Activated naive CD4-positive, alpha-beta T cell (primary cell): ENCODE measurements at regions not wholly inside any gene's neighbourhood (a gene's known extent, or its start where the extent isn't known, plus 50 kb on each side); places are given as distances from the start of the nearest gene placed in this dataset.
"Not testable (repeated sequence)": the region's sequence is repeated elsewhere in the genome, so short reads cannot be mapped to it uniquely, and the experiment has no call there.

Experiments used
- DNase-seq, 4 experiments: peaks; one replicate each; lab custom pipeline; 2025; lab: John Stamatoyannopoulos, UW

DNA sequence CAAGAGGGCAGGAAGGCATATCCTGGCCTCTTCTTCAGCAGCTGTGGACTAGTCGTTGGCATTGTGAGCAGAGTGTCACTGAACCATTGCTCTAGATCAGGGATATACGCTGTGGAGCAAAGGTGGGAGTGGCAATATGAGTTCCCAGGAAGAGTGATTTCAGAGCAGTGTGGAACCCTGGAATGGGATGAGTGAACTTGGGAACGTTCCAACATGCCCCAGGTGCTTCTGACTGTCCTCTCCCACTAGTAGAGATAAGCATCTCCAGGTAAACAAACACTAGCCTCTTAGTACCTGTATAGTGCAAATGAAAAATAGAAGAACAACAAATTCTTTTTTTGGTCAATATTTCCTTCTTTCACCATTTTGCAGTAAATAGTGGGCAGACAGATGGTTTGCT, 123.6 kb upstream of the VEPH1 start:
- DNase-seq, result no peak

DNA sequence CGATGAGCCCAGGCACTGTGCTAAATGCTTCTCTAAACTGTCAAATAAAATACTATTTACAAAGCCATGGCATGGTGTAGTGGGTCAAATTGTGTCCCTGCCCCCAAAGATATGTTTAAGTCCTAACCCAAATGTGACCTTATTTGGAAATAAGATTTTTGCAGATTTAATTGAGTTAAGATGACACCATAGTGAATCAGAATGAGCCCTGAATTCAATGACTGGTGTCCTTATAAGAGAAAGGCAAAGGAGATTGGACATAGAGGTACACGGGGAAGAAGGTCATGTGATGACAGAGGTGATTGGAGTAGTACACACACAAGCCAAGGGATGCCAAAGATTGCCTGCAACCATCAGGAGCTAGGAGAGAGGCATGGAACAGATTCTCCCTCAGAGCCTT, 121.6 kb upstream of the VEPH1 start:
- no peak for DNase-seq

DNA sequence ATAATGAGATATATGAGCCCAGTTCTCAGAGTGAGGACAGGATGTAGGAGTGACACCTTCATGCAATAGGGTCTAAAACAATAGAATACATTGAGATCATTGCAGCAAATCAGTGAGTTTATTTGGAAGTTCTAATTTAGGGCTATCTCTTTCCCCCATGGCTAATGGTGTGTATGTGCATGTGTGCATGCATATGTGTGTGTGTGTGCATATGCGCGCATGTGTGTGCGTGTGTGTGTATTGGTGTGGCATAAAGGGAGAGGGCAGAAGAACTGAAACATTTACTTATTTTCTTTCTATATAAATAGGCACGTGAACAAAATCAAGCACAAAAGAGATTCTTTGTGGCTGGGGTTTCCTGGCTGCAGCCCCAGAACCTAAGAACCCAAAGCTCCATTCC, 115.7 kb upstream of the VEPH1 start:
- no peak for DNase-seq

DNA sequence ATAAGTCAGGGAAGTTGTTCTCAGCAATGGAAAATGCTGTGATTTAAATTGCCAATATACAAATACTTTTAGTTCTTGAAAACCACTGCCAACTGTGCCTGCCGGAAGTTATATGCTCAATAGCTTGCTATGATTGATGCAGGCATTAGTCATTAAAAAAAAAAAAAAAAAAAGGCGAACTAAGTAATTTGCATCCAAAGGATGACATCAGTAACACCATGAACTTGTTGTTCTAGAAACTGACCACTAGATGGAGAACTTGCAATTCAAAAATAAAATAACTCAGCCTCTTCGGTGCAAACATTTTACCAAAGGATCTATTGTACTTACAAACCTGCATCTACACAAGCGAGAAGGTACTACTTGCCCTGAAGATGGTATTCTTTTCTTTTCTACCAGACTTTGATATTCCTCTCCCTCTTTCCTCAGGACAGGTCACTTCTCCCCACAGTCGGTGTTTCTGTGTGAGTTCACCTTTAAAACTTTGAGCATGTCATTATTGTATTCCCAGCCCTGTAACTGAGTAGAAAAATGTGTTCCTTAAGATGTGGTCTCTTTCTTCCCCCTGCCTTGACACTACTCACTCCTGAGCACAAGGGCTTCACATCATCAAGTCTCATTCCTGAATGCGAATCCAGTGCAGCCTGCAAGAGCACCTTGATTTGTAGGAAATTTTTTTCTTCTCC, 115.0 kb upstream of the VEPH1 start:
- no peak for DNase-seq

DNA sequence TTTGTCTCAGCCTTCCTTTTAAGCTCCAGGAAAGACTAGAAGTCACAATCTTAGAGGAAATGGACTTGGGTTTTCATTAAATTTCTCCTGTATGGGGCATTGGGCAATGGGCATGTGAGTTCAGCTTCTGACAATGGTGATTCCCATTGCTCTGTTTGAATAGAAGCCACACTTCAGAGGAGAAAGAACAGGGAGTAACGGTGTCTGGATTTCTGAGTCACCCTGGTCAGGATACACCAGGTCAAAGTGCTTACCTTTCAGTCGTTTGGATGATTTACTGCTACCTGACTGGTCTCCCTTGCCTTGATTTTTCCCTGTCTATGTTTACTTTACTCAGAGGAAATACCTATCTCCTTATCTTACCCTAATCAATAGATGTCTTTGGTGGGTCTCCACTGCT, 111.7 kb upstream of the VEPH1 start:
- no peak for DNase-seq

DNA sequence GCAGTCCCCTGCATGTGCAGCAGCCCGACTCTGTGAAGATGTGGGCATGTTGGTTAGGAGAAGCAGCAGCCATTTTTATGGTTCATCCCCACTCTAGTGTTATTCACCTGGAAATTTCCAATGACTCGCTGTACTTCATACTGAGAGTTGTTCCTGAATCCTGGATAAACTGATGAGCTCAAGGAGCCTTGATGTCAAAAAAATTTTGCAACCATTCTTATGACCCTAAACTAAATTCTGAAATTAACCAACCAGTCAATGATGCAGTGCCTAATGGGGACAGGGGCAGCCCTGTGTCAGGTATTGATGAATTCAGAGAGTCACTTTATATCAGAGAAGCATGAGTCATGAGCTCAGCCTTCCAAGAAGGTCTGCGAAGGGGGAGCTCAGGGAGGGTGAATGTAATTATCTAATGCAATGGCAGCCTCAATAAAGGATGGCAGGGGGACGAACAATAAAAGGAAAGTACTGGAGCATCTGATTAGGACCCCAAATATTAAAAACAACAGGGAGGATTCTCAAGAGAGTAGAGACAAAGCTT, 108.4 kb upstream of the VEPH1 start:
- no peak for DNase-seq

DNA sequence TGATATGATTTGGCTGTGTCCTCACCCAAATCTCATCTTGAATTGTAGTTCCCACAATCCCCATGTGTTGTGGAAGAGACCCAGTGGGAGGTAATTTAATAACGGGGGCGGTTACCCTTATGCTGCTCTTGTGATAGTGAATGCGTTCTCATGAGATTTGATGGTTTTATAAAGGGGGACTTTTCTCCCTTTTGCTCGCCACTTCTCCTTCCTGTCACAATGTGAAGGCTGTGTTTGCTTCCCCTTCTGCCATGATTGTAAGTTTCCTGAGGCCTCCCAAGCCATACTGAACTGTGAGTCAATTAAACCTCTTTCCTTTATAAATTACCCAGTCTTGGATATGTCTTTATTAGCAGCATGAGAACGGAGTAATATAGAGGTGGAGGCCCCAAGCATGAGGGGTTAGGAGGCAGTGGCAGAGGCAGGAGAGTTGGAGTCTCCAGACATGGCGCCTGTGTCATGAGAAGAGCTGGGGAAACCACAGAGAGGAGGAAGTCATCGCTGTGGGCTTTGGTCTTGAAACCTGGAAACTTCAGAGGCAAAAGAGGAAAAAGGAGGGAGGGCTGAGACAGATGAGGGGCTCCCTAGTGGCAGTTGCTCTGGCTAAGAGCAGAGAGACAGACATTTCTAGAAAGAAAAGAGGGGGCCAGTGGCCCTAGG, 107.8 kb upstream of the VEPH1 start:
- no peak for DNase-seq

DNA sequence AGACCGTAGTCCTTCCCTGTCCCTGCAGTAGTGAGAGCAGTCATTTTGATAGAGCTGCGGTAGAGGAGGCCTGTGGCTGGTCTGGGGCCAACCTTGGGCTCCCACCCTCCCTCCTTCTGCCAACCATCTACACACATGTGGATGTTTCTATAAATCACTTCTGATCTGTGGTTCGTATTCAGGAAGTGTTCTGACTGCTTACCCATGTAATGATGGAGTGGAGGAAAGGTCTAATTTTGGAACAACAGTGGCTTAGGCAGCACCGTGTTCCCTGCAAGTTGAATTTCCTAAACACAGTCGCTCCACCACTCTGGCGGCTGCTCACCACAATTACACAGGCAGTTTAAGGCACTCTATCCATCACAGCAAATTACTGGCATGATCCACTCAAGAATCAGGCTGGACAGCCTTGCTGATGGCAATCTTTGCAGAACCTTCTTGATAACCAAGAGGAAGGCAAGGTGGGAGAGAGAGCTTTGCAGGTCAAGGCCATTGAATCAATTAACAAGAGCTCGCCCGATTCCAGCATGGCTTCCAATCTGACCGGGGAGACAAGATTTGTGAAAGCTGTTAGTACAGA, 104.7 kb upstream of the VEPH1 start:
- no peak for DNase-seq

DNA sequence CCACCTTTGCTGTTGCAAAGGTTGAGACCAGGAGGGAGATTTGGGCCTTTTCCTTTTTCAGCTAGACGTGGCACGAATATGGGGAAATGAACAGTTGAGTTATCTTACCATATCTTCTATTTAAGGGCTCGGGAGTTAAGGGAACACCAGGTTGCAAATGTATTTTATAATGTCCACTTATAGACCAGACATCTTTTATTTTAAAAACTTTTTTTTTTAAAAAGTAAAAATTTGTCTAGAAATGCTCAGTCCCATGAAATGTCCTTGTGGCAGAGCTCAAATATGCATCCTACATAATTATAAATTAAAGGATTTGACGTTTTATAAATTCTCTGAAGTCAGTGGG, 103.6 kb upstream of the VEPH1 start:
- DNase-seq, result no peak

DNA sequence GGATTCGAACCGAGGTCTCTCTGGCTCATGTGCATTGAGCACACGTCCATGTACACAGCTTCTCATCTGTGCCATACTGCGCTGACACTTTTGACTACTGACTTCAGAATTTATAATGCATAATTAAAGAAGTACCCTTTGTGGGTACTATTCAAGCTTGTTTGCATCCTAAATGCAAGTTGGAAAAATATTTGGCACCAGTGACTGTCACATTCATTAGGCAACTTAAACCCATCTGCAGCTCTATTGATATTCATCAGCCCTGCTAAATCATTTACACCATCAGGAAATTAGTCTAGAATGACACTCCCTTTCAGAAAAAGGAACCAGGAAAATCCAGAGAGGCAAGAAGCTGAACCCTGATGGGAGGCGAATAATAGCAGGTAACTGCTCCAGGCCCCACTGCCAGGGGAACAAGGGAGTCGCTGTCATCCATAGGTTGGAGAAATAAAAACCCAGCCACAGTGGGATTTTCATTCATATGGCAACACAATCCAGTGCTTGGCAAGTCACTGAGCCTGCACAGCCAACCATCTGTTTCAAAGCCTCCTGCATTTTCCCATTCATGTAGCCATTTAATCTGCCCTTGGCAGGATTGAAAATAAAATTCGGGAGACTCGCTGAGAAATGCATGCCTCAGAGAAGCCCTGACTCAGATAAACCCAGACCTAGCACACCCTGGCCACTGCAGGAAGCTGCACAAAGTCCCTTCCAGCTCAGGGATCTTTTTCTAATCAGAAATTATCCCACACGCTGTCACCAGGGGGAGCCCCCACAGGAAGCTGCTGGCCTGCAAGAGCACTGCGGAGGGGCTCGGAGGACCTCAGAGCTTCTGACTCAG, 103.0 kb upstream of the VEPH1 start:
- peak in 3 of 4 experiments; percentile 26 to 43 (median 29) for DNase-seq

DNA sequence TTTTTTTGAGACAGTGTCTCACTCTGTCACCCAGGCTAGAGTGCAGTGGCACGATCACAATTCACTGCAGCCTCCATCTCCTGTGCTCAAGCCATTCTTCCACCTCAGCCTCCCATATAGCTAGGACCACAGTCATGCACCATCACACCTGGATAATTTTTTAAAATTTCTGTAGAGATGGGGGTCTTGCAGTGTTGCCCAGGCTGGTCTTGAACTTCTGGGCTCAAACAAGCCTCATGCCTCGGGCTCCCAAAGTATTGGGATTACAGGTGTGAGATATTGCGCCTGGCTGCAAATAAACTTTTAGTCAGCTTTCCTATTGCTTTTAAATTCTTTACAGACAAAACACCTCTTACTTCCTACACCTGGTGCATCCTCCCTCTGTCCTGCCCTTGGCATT, 102.1 kb upstream of the VEPH1 start:
- DNase-seq, result no peak

DNA sequence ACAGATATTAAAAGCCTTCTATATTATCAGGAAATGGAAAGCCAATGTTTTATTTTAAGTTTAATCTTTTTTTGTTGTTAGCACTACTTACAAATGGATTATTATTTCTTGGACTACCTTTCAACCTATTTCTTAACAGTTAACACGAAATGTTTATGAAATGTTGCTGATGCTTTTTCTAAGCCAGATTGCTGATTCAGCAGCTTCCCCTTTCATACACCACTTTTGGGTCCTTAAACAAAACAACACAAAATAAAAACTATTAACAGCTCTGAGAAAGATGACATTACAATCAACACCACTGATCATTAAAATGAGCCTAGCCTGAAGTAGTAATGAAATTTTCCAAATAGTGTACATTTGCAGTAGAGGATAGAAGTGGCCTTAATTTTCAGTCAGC, 99.2 kb upstream of the VEPH1 start:
- DNase-seq, result no peak

DNA sequence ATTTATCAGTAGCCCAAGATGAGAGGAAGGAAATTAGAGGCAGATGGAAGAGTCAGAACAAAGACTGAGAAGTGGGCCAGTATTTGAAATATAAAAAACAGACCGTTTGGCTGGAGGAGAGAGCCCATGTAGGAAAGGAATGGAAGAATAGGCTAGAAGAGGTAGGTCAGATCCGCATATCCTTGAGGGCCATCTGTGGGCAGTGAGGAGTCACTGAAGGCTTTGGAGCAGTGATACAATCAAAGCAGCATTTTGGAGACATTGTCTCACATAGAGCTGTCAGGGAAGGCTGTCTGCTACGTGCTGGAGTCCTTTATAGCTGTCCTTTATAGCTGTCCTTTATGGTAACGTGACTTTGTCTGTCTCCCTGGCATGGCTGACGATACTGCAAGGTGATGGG, 92.0 kb upstream of the VEPH1 start:
- DNase-seq, result no peak

DNA sequence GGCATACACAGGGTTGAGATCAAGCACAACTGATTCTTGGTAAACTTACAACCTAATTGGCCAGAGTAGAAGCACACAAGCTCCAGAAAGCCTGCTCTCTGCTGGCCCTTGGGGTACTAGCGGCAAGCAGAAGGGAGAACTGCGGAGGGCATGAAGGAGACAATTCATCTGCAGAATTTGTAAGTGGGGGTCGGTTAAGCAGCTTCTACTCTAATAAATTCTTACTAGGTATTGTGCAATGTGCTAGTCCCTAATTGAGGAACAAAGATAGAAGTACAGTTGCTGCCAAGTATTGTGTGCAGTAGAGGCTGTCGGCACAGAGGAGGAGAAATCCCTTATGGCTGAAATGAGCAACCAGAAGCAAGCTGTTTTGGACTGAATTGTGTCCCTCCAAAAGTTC, 91.2 kb upstream of the VEPH1 start:
- DNase-seq, result no peak

DNA sequence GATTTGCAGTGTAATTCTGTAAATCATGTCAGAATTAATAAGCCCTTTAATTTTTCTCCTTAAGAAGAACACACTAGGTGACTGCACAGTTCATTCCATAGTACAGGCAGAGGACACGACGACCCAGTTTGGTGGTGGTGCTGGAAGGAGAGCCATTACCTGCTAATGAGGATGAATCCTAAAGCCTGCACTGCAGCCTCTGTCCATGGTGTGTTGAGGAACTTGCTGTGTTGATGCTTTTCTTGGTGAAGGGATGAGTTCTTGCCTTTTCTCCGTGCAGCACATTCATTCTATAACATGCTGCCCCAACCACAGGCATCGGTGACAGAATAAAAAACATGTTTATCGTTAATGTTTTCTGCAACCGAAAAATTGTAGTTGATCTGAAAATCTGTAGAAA, 89.6 kb upstream of the VEPH1 start:
- DNase-seq, result no peak

DNA sequence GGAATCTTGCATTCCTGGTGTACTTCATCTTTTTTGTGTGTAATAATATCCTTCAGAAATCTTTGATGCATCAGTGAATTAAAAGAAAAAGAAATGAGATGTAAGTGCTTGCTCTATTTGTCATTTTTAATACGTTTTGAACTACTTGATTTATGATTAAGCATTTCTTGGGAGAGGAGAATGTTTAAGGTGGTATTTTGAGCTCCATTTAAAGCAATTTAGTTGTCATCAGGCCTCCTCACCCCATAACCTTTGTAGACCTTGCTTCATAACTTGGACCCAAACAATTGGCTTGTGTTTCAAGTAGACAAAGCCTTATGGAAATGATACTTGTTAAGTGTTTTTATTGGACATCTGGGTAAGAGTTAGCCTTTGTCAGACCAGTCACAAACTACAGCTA, 87.1 kb upstream of the VEPH1 start:
- DNase-seq, result no peak

DNA sequence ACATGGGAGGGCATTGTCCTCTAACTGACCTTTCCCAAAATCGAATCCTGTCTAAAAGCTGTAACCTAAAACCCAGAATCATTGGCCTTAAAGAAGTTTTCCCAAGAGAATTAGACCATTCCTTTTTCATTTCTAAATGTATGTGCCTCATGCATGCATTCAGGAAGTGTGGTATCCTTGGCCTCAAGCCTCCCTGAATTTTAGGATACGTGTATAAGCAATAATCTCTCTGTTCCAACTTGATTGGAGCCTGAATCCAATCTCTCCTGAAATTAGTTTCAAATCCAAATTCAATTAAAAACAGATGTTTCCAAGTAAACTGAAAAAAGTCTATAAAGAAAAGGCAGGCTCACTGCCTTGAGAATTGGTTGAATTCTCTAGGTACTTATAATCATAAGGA, 86.0 kb upstream of the VEPH1 start:
- DNase-seq, result no peak

DNA sequence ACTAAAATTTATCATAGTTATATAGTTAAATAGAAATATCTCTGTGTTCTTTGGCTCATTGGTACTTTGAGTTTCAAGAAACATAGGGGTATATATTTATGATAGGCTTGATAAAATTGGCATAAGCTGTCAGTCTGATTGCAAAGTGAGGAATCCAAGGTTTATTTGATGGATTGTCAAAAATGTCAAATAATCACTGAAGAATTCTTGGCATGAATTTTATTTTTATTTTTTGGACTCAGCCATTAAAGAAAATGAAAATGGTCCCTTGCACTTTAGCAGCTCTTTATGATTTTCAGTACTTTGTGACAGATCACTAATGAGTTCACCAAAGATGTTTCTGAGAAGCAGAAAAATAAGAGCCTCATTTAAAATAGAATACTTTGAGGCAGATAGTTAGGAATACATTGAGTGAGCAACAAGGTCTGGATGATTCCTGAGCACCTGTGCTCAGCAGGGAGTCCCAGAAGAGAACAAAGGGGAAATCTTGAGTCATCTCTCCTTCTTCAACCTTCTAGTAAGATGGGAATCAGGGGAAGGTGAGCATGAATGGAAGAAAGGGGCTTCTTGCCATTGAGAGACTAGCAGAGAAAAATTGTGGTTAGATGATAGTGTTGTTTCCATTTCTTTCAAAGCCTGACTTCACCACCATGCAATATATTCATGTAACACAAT, 85.3 kb upstream of the VEPH1 start:
- no peak for DNase-seq

DNA sequence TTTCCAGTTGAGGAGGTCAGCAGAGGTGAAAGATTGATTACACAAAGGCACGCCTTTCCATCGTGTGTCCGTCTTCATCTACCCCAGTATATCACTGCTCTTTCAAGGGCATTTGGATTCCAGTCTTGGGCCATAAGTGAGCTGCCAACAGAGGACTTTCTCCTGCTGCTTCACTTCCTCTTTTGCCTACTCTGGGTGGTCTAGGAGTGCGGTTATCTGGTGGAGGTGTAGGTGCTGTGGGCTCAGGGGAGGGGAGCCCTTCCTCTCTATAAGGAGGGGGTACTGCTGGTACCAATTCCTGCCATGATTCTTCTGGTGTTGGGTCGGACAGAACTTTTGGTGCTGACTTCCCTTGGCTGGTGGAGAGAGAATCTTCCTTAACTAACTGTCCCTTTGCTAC, 83.1 kb upstream of the VEPH1 start:
- no peak for DNase-seq

DNA sequence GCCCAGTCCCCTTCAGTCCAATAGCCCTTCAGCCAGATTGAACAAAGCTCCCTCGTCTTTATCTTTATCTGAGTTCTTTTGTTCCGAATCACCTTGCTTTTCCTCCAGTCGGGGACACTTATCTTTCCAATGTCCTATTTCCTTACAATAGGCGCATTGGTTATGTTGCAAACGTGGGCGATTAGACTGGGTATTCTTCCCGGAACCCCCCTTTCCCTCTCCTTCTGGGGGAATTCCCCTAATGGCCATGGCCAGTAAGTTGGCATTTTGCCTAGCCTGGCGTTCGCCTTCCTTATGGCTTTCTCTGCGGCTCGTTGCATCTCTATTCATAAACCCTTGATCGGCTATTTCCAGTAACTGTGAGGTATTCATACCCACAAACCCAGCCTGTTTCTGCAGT, 82.2 kb upstream of the VEPH1 start:
- DNase-seq, result no peak

DNA sequence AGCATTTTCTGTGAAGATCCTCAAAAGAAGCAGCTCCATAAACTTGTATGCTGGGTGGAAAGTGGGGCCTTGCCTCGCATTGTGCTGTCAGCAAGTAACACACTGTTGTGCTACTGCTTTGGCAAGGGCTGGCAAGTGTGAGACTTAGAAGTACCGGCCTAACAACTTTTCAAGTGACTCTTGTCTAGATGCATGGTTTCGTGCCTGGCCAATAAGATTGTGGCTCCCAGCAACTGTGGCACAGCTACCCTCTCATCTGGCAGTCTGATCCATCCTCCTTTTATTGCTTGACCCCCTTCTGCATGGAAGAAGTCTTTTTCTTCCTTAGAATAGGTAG, 79.4 kb upstream of the VEPH1 start:
- no peak for DNase-seq

DNA sequence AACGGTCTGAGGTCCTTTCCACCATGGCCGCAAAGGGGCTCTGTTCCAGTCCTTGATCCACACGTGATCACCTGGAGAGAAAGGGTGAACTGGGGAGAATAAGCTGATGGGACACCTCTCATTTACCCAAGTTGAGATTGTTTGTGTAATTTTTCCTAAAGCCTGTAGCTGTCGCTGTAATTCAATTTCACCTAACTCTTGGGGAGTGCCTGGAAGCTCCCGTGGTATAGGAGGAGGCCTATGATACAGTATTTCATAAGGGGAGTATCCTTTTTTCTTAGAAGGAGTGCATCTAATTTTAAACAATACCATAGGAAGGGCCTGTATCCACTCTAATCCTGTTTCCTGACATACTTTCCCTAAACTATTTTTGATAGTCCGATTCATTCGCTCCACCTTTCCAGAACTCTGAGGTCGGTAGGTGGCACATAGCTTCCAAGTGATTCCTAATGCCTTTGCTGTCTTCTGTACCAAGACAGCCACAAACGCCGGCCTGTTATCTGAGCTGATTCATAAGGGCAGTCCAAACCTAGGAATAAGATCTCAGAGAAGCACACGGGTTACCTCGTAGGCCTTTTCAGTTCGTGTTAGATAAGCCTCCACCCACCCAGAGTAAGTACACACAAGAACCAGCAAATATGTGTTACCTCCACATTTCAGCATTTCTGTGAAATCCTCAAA, 78.9 kb upstream of the VEPH1 start:
- not testable (repeated sequence) for DNase-seq
